Neural cell (in vitro differentiated cells): ENCODE measurements at regions not wholly inside any gene's neighbourhood (a gene's known extent, or its start where the extent isn't known, plus 50 kb on each side); places are given as distances from the start of the nearest gene placed in this dataset.

Experiments
- H2AFZ ChIP-seq: fragments of 200-600, 300-800 bp; sonication (generic), shearing (Covaris generic); 2 replicates; pipeline ENCODE4 v1.6.0; 2014; ENCODE audit warnings: low read depth, mild to moderate bottlenecking, antibody characterized with exemption, low read length, moderate library complexity
- H3F3A ChIP-seq: fragments of 200-600 bp; shearing (Covaris generic); 2 replicates; pipeline ENCODE4 v1.6.1; 2016; ENCODE audit warnings: mild to moderate bottlenecking, moderate library complexity, mixed read lengths, antibody characterized with exemption, low read length; ENCODE audit not compliant: insufficient read depth, poor library complexity, severe bottlenecking
- H3K27ac ChIP-seq: fragments of 200-600, 300-800 bp; sonication (generic), shearing (Covaris generic); 2 replicates; pipeline ENCODE4 v1.5.1; 2014; ENCODE audit warnings: mild to moderate bottlenecking, low read length, moderate library complexity
- H3K27me3 ChIP-seq: fragments of 300-800, 200-600 bp; sonication (generic), shearing (Covaris generic); 2 replicates; pipeline ENCODE4 v1.6.0; 2014; ENCODE audit warnings: mild to moderate bottlenecking, low read depth, low read length, moderate library complexity; ENCODE audit not compliant: insufficient read depth
- H3K36me3 ChIP-seq: fragments of 300-800, 200-600 bp; sonication (generic), shearing (Covaris generic); 2 replicates; pipeline ENCODE4 v1.5.1; 2014; ENCODE audit warnings: mild to moderate bottlenecking, antibody characterized with exemption, low read length, moderate library complexity; ENCODE audit not compliant: insufficient read depth
- H3K4me2 ChIP-seq: fragments of 300-800, 200-600 bp; sonication (generic), shearing (Covaris generic); 2 replicates; pipeline ENCODE4 v1.6.0; 2014; ENCODE audit warnings: mild to moderate bottlenecking, low read length
- H3K4me3 ChIP-seq: fragments of 300-800, 200-600 bp; sonication (generic), shearing (Covaris generic); 2 replicates; pipeline ENCODE4 v1.5.1; 2014; ENCODE audit warnings: mild to moderate bottlenecking, low read length, moderate library complexity
- H3K79me2 ChIP-seq: fragments of 200-600 bp; shearing (Covaris generic); replicated peaks from 2 replicates; pipeline ENCODE4 v1.6.0; 2014; ENCODE audit warnings: mild to moderate bottlenecking, low read length, moderate library complexity; ENCODE audit not compliant: insufficient read depth
- H3K9ac ChIP-seq: fragments of 300-800, 200-600 bp; sonication (generic), shearing (Covaris generic); 2 replicates; pipeline ENCODE4 v1.6.1; 2016; ENCODE audit warnings: mild to moderate bottlenecking, low read length, mixed read lengths
- H3K9me2 ChIP-seq: fragments of 200-600 bp; shearing (Covaris generic); 2 replicates; pipeline ENCODE4 v1.6.1; 2016; ENCODE audit warnings: mild to moderate bottlenecking, low read length, mixed read lengths; ENCODE audit not compliant: insufficient read depth
- H3K9me3 ChIP-seq: fragments of 200-600, 300-800 bp; sonication (generic), shearing (Covaris generic); 2 replicates; pipeline ENCODE4 v1.6.1; 2016; ENCODE audit warnings: mild to moderate bottlenecking, mixed run types, low read length, moderate library complexity, mixed read lengths
- H4K20me1 ChIP-seq: fragments of 200-600 bp; shearing (Covaris generic); 2 replicates; pipeline ENCODE4 v1.6.1; 2016; ENCODE audit warnings: mild to moderate bottlenecking, mixed run types; ENCODE audit not compliant: insufficient read depth
- CTCF ChIP-seq: fragments of 450-650 bp; IDR thresholded peaks from 2 replicates; pipeline ENCODE4 v1.5.1; 2014; ENCODE audit warnings: antibody characterized with exemption, mild to moderate bottlenecking, moderate library complexity; ENCODE audit not compliant: poor library complexity, severe bottlenecking
- EP300 ChIP-seq: fragments of 450-650 bp; conservative IDR thresholded peaks from 2 replicates; pipeline ENCODE4 v1.6.1; 2014; ENCODE audit warnings: antibody characterized with exemption, mild to moderate bottlenecking, moderate library complexity; ENCODE audit not compliant: poor library complexity, severe bottlenecking
- EZH2 ChIP-seq: fragments of 200-600, 300-800 bp; shearing (Covaris generic), sonication (generic); IDR thresholded peaks from 2 replicates; pipeline ENCODE4 v1.6.1; 2014; ENCODE audit warnings: antibody characterized with exemption, low read length, borderline replicate concordance, mild to moderate bottlenecking; ENCODE audit not compliant: insufficient read depth, poor library complexity, severe bottlenecking
- MXI1 ChIP-seq: fragments of 450-650 bp; conservative IDR thresholded peaks from 2 replicates; pipeline ENCODE4 v1.6.1; 2014; ENCODE audit warnings: antibody characterized with exemption, mild to moderate bottlenecking; ENCODE audit not compliant: poor library complexity, severe bottlenecking
- POLR2AphosphoS5 ChIP-seq: IDR thresholded peaks from 2 replicates; pipeline ENCODE4 v1.6.1; 2012
- RAD21 ChIP-seq: fragments of 450-650 bp; conservative IDR thresholded peaks from 2 replicates; pipeline ENCODE4 v1.6.1; 2014; ENCODE audit warnings: antibody characterized with exemption, mild to moderate bottlenecking, moderate library complexity
- REST ChIP-seq: IDR thresholded peaks from 2 replicates; pipeline ENCODE4 v1.6.1; 2012; ENCODE audit warnings: borderline replicate concordance
- SMC3 ChIP-seq: fragments of 450-650 bp; conservative IDR thresholded peaks from 2 replicates; pipeline ENCODE4 v1.6.1; 2014; ENCODE audit warnings: antibody characterized with exemption, mild to moderate bottlenecking, moderate library complexity; ENCODE audit not compliant: poor library complexity
- TAF1 ChIP-seq: IDR thresholded peaks from 2 replicates; pipeline ENCODE4 v1.6.1; 2012; ENCODE audit warnings: low read depth

GRCh38 chr14:103214461-103214958 lies 91.2 kb downstream of the TNFAIP2 start:
- no peaks in the 10 kb centered on the region for H3K79me2 ChIP-seq
- H3K9me3 ChIP-seq, result no peaks in the 10 kb centered on the region
- H3K9me2 ChIP-seq, result no peaks in the 10 kb centered on the region
- H3K9ac ChIP-seq, result no peak overlapping the region
- no peak overlapping the region for H3K4me2 ChIP-seq
- no peak overlapping the region for H2AFZ ChIP-seq
- H3K27ac ChIP-seq, result no peak overlapping the region
- TF ChIP-seq EP300 (no peak), REST (no peak), EZH2 (no peak), POLR2AphosphoS5 (no peak), MXI1 (no peak), RAD21 (no peak), CTCF (no peak), TAF1 (no peak), SMC3 (no peak)
- H3K4me3 ChIP-seq, result no peak overlapping the region
- no peaks in the 10 kb centered on the region for H3F3A ChIP-seq
- H3K36me3 ChIP-seq, result no peaks in the 10 kb centered on the region
- no peaks in the 10 kb centered on the region for H4K20me1 ChIP-seq
- peaks cover 2% of the 10 kb centered on the region for H3K27me3 ChIP-seq

- TF ChIP-seq CTCF (no peak), EZH2 (no peak), RAD21 (no peak), MXI1 (no peak), TAF1 (no peak), REST (no peak)
- Histone ChIP-seq H4K20me1 (no peaks in the 10 kb centered on the region), H3K4me2 (no peak overlapping the region), H3K79me2 (no peaks in the 10 kb centered on the region), H3K9ac (no peak overlapping the region), H2AFZ (no peak overlapping the region), H3K36me3 (no peaks in the 10 kb centered on the region), H3K9me3 (no peaks in the 10 kb centered on the region), H3K4me3 (no peak overlapping the region), H3K27me3 (peaks cover 19% of the 10 kb centered on the region), H3K27ac (no peak overlapping the region), H3F3A (no peaks in the 10 kb centered on the region), H3K9me2 (no peaks in the 10 kb centered on the region)
These were observed 93.1 kb downstream of the TNFAIP2 start for GRCh38 chr14:103216399-103216798.
